ENCODE measurements at regions not wholly inside any gene's neighbourhood (a gene's known extent, or its start where the extent isn't known, plus 50 kb on each side); places are given as distances from the start of the nearest gene placed in this dataset.
"Not testable (repeated sequence)": the region's sequence is repeated elsewhere in the genome, so short reads cannot be mapped to it uniquely, and the experiment has no call there.

DNA sequence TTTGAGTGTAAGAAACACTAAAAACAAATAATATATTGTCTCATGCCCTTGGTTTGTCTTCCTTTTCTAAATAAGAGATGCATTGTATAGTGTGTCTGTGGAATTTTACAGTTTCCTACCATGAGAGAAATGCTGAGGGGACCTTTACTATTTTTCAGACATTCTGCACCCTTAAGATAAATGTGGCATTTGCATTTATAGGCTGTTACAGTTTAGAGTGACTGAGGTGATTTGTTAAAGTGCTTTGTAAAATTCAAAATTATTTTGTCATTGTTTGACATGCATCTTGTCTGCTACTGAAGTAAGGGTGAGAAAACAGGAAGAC lies 78.9 kb upstream of the ZSWIM2 start:
- Mint-ChIP-seq H3K27me3 (ENCODE audit: unreplicated experiment) (no peaks in the 10 kb centered on the region), H3K27ac (ENCODE audit: unreplicated experiment) (no peak overlapping the region), H3K4me3 (ENCODE audit: unreplicated experiment) (no peak overlapping the region), H3K36me3 (ENCODE audit: unreplicated experiment) (peaks cover 3% of the 10 kb centered on the region), H3K9me3 (ENCODE audit: unreplicated experiment) (no peaks in the 10 kb centered on the region), H3K4me1 (ENCODE audit: low read depth, unreplicated experiment) (no peaks in the 10 kb centered on the region)
- no peak for DNase-seq
- TF ChIP-seq, protein P1, sequence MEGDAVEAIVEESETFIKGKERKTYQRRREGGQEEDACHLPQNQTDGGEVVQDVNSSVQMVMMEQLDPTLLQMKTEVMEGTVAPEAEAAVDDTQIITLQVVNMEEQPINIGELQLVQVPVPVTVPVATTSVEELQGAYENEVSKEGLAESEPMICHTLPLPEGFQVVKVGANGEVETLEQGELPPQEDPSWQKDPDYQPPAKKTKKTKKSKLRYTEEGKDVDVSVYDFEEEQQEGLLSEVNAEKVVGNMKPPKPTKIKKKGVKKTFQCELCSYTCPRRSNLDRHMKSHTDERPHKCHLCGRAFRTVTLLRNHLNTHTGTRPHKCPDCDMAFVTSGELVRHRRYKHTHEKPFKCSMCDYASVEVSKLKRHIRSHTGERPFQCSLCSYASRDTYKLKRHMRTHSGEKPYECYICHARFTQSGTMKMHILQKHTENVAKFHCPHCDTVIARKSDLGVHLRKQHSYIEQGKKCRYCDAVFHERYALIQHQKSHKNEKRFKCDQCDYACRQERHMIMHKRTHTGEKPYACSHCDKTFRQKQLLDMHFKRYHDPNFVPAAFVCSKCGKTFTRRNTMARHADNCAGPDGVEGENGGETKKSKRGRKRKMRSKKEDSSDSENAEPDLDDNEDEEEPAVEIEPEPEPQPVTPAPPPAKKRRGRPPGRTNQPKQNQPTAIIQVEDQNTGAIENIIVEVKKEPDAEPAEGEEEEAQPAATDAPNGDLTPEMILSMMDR (IDR thresholded peaks at IDR 0.05; ENCODE audit: partially characterized antibody, unreplicated experiment), result no peak

DNA sequence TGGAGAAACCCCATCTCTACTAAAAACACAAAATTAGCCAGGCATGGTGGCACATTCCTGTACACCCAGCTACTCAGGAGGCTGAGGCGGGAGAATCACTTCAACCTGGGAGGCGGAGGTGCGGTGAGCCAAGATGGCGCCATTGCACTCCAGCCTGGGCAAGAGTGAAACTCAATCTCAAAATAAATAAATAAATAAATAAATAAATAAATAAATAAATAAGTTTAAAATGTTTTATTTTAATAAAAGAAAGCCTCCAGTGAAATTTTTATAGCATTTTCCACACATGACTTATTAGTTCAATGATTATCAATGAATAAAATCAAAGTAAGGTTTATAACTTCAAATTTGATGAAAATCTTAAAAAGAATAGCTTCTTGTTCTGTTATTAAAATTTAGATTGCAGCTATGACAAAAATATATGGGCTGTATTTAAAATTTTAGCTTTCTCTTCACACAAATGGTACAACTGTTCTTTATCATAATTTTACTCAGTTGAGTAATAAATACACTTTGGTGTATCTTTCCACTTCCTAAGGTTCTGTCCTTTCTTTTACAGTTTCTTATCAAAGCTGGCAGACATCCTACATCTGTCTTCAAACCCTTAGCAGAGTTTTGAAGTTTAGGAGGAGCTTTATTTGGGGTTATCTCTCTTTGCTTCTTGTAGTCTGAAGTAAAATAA lies 78.4 kb upstream of the ZSWIM2 start:
- TF ChIP-seq, protein P1 (IDR thresholded peaks at IDR 0.05; ENCODE audit: partially characterized antibody, unreplicated experiment), result no peak
- H3K27me3 Mint-ChIP-seq (ENCODE audit: unreplicated experiment), result no peaks in the 10 kb centered on the region
- DNase-seq, result no peak
- H3K27ac Mint-ChIP-seq (ENCODE audit: unreplicated experiment), result no peak overlapping the region
- H3K36me3 Mint-ChIP-seq (ENCODE audit: unreplicated experiment), result peaks cover 3% of the 10 kb centered on the region
- no peaks in the 10 kb centered on the region for H3K9me3 Mint-ChIP-seq (ENCODE audit: unreplicated experiment)
- H3K4me3 Mint-ChIP-seq (ENCODE audit: unreplicated experiment), result no peak overlapping the region
- H3K4me1 Mint-ChIP-seq (ENCODE audit: low read depth, unreplicated experiment), result no peaks in the 10 kb centered on the region

DNA sequence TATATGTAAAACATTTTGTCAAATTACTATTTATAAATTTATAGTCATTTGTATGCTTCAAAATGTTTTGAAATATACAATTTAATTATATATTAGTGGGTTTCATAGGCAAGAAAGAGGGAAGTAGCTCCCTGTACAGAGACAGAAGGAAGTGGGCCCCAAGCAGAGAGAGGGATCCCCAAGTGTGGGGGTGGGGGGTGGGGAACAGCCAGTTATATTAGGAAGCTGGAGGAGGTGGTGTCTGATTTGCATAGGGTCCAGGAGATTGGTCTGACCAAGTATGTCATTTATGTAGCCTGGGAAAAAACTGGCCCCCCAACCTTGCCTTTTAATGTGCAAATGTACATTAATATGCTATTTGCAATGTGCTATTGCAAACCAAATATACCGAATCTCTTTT lies 76.5 kb upstream of the ZSWIM2 start:
- no peaks in the 10 kb centered on the region for H3K27me3 Mint-ChIP-seq (ENCODE audit: unreplicated experiment)
- no peak overlapping the region for H3K27ac Mint-ChIP-seq (ENCODE audit: unreplicated experiment)
- H3K4me3 Mint-ChIP-seq (ENCODE audit: unreplicated experiment), result no peak overlapping the region
- H3K9me3 Mint-ChIP-seq (ENCODE audit: unreplicated experiment), result no peaks in the 10 kb centered on the region
- H3K4me1 Mint-ChIP-seq (ENCODE audit: low read depth, unreplicated experiment), result no peaks in the 10 kb centered on the region
- no peak for DNase-seq
- TF ChIP-seq, protein P1 (IDR thresholded peaks at IDR 0.05; ENCODE audit: partially characterized antibody, unreplicated experiment), result no peak
- H3K36me3 Mint-ChIP-seq (ENCODE audit: unreplicated experiment), result peaks cover 3% of the 10 kb centered on the region

DNA sequence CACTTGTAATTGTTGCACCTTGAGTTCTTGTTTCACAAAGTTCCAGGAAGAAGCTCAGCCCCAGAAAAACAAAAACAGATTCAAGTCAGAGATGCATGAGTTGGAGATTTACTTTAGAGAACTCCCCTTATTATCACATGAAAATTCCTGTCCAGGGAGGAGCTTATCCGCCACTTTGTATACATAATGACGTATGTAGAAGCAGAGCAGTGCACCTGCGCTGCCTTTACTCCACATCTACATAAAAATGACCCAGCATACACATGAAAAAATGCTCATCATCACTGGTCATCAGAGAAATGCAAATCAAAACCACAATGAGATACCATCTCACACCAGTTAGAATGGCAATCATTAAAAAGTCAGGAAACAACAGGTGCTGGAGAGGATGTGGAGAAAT lies 73.3 kb upstream of the ZSWIM2 start:
- not testable (repeated sequence) for H3K4me1 Mint-ChIP-seq (ENCODE audit: low read depth, unreplicated experiment); H3K36me3 Mint-ChIP-seq (ENCODE audit: unreplicated experiment); H3K4me3 Mint-ChIP-seq (ENCODE audit: unreplicated experiment); H3K27ac Mint-ChIP-seq (ENCODE audit: unreplicated experiment); H3K27me3 Mint-ChIP-seq (ENCODE audit: unreplicated experiment); DNase-seq; H3K9me3 Mint-ChIP-seq (ENCODE audit: unreplicated experiment)

DNA sequence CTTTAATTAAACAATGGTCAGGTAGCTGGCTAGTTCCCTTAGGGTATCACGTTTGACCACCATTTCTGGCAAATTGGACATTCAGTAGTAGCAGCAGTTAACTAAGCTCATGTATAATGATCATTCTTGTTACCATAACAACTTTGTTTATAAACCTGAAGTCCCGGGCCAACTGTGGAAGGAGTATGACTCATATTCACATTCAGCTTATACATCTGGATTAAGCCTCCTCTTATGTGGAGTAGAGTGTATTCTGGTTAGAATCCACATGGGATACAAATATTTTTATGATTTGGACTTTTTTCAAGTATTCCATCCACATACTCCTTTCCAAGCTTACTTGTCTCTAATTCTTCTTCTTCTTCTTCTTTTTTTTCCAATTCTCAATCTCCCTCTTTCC lies 70.3 kb upstream of the ZSWIM2 start:
- Mint-ChIP-seq H3K9me3 (ENCODE audit: unreplicated experiment) (no peaks in the 10 kb centered on the region), H3K27ac (ENCODE audit: unreplicated experiment) (no peak overlapping the region), H3K4me3 (ENCODE audit: unreplicated experiment) (no peak overlapping the region), H3K27me3 (ENCODE audit: unreplicated experiment) (no peaks in the 10 kb centered on the region), H3K4me1 (ENCODE audit: low read depth, unreplicated experiment) (no peaks in the 10 kb centered on the region), H3K36me3 (ENCODE audit: unreplicated experiment) (no peaks in the 10 kb centered on the region)
- DNase-seq, result no peak
- TF ChIP-seq, protein P1 (IDR thresholded peaks at IDR 0.05; ENCODE audit: partially characterized antibody, unreplicated experiment), result no peak
